ENCODE measurements at regions not wholly inside any gene's neighbourhood (a gene's known extent, or its start where the extent isn't known, plus 50 kb on each side); places are given as distances from the start of the nearest gene placed in this dataset.

DNA sequence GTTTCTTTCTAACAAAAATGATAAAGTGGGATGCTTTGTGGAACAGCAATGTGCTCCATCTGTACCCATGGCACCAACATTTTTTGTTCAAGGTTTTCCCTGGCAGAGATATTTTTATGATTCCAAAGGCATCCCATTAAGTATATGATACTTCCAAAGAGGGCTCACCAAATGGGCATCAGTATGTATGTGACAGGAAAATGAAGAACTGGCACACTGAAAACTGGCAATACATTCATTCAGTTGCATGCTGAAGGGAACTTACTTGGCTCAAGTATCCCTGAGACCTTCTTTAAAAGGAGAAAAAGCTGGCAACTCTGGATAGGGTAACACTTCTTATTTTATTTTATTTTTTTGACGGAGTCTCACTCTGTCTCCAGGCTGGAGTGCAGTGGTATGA lies 249.8 kb downstream of the IL20RB start:
- DNase-seq, result no peak

GRCh38 chr3:137217733-137218132 lies 259.9 kb downstream of the IL20RB start:
- DNase-seq, result peak; percentile 24

DNA sequence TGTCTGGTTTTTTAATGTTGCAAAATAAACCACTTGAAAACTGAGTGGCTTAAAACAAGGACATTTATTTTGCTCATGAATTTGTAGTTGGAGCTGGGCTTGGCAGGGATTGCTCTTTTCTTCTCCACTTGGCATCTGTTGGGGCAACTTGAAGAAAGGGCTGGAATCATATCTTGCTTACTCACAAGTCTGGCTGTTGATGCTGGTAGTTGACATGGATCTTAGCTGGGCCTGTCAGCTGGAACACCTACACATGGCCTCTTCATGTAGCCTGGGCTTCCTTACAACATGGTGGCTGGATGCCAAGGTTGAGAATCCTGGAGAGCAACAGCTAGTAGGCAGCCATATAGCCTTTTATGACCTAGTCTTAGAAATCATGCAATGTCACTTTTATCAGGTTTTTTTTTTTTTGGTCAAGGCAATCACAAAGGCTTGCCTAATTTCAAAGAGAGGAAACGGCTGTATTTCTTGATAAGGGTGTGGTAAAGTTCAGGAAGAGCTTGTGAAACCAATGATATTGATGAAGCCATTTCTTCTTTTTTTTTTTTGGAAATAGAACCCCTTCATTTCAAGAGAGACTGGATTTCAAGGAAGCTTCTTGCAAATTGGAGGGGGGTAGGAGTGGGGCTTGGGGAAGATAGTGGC lies 262.1 kb downstream of the IL20RB start:
- DNase-seq, result no peak

GRCh38 chr3:137222736-137223225 lies 265.0 kb downstream of the IL20RB start:
- no peak for DNase-seq

DNA sequence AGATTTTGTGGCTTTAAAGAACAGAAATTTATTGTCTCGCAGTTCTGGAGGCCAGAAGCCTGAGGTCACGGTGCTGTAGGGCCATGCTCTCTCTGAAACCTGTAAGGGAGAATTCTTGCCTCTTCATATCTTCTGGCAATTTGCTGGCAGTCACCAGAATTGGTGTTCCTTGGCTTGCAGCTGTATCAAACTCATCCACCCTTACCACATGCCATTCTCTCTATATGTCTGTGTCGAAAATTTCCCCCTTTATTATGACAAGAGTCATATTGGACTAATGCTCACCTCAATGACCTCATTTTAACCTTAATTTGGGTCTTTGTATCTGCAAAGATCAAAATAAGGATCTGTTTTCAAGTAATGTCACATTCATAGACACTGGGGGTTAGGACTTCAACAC lies 266.7 kb downstream of the IL20RB start:
- no peak for DNase-seq

DNA sequence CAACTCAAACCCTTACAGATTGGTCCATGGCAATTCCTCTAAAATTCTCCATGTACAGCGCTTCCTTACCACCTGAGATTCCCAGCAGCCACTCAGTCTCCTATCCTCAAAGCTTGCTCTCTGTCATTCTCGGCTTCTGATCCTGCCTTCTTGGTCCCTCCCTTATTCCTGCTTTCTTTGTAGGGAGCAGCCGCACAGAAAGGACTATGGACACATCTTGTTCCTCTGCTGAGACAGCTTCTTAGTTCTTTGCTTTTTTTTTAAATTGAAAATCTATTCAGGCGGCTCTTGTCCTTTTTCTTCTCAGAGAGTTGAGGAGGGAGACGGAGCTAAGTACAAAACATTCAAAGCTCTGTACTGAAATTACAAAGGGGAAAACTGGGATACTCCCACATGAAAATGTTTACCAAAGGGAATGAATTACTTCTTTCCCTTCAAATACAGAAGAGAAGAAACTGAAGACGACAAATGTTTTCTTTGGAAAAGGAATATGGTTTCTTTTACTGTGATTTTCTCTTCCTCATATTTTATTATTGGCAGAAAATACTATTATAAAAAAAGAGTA lies 285.1 kb downstream of the IL20RB start:
- no peak for DNase-seq

DNA sequence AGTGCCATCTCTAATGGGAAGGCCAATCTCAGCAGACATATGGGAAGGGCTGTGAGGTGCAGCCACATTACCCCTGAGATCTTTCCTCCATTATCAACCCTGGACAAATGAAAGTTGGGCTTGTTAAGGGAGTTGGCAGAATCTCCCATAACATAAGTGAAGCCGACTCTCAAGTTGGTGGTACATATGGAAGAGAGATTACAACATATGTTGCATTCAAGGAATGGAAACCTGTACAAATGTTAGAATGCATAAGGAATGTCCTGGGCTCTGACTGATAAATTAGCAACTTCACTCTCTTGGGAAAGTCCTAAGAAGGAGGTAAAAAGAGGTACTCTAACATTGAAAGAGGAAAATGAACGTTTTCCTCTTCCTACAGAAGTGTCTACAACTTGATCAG lies 288.7 kb downstream of the IL20RB start:
- no peak for DNase-seq

DNA sequence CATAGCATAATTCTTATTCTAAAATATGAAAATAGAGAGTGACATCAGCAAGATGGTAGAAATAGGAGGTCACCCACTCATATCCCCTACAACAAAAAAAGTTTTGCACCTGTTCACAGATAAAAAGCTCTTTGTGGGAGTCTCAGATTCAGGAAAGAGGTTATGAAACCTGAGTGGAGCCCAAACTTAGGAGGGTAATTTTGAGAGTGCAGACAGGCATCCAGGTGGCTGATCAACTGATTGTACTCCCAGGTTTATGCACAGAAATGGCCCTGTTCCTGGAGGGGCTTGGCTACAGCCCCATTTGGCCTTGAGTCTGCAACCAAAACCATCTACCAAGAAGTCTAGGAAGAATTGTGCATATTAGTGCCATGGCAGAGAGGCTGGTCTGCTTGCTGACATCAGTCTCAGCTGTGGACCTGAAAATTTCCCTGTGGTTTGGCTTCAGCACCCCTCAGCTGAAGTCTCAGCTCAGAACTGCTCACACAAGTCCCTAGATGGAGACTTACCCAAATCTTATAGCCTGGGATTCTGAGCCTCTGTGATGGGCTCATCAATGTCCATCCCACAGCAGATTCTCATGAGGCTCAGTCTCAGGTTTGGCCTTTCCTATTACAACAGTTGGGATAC lies 291.6 kb downstream of the IL20RB start:
- no peak for DNase-seq

GRCh38 chr3:137259089-137259488 lies 301.3 kb downstream of the IL20RB start:
- DNase-seq, result no peak

GRCh38 chr3:137259701-137260100 lies 301.9 kb downstream of the IL20RB start:
- DNase-seq, result no peak

GRCh38 chr3:137264071-137264820 lies 306.5 kb downstream of the IL20RB start:
- no peak for DNase-seq

- no peak for DNase-seq
Observed at GRCh38 chr3:137264843-137265330, 307.1 kb downstream of the IL20RB start.

- no peak for DNase-seq
Observed at GRCh38 chr3:137282871-137283270, 325.1 kb downstream of the IL20RB start.

DNA sequence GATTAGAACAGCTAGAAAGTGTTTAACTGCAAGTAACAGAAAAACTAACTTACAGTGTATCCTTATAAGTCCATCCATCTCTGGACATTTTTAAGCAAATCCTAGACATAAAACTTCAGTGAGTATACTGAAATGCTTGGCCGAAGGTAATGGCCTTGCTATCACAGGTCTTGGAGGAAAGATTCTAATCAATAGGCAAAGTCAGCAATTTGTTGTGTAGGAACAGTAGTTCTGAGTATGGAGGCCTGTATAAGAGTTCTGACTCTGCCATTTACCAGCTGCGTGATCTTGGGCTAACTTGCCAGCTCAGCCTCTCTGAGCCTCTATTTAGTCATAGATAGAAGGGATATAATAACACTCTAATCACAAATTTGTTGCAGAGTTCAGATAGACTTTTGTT lies 328.1 kb downstream of the IL20RB start:
- no peak for DNase-seq

DNA sequence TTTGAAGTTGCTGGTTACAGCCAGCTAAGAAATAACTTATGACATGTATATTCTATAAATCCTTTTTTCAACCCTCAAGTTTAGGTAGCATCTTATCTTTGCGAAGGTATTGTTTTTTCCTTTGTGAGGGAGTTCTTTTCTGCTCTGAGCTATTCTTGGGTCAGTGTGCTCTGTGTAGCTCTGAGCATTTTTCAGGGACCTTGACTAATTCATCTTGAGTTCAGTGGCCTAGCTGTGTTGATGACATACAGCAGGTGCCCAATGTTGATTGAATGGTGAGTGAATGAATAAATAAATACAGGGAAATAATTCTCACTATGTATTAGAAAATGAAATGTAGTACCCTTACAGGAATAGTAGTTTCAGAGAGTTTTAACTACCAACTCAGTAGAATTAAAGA lies 335.3 kb downstream of the IL20RB start:
- no peak for DNase-seq

GRCh38 chr3:137294139-137294538 lies 336.4 kb downstream of the IL20RB start:
- DNase-seq, result no peak

- DNase-seq, result no peak
Observed at GRCh38 chr3:137294839-137295238, 337.1 kb downstream of the IL20RB start.

DNA sequence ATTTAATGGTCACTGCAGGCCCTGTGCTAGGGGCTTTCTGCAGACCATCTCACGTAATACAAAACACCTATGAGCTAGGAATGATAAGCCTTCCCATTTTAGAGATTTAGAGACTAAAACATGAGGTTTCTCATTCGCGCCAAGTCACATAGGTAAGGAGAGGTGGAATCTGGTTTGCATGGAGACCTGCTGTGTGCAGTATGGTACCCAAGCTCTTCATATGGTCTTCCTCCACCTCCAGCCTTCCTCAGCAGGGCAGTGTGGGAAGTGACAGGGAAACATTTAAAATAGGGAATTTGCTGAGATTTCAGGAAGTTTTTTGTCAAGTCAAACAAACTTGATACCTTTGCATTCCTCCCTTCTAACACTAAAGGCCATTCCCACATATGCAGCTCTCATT lies 337.6 kb downstream of the IL20RB start:
- DNase-seq, result no peak

DNA sequence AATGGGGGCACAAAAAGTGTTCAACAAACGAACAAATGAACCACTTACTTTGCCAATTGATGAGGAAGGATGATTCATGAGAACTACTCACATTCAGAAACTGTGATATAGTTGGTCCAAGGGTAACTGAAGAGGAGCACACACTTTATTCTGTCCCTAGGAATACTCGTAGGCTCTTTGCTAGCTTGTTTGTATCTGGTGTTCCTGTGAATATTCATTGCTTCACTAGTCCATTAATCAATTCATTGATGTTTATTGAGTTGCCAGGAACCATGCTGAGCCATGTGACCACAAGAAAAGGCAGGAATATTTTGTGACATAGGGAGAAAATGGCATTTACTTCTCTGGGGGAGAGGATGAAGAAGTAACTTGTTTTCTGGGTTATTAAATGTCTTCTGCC lies 338.3 kb downstream of the IL20RB start:
- DNase-seq, result no peak

- no peak for DNase-seq
Observed at GRCh38 chr3:137297770-137298169, 340.0 kb downstream of the IL20RB start.

DNA sequence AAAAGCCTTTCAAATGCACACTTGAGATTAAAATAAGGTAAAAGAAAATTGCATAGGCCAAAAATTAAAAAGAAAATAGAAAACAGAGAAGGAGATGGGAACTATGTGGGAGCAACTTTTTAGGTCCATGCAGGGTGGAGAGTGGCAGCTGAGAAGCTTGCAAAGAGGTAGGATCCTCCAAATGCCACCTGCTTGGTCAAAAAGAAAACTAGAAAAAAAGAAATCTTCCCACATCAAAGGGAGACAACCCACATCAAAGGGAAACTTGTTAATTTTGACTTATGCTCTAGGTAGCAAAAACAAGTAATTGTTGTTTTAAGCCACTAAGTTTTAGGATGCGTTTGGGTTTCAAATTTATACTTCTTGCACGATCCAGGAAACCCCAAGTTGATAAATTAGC lies 342.9 kb downstream of the IL20RB start:
- no peak for DNase-seq

GRCh38 chr3:137304313-137305056 lies 346.7 kb downstream of the IL20RB start:
- DNase-seq, result no peak

DNA sequence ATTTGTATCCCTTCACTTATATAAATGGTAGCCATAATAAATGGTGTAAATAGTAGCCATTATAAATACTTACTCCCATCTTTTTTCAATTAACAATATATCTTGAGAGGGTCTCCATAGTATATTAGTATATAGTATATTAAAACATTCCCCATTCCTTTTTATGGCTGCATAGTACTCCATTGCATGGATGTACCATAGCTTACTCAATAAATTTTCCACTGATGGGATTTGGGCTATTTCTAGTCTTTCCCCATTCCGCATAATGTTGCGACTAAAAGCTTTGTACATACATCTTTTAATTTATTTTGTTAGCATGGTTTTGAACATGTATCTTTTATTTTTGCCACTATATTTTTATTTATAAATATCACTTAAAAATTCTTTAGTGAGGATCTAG lies 366.3 kb downstream of the IL20RB start:
- no peak for DNase-seq
